DND-41 (cell line): ENCODE measurements at regions not wholly inside any gene's neighbourhood (a gene's known extent, or its start where the extent isn't known, plus 50 kb on each side); places are given as distances from the start of the nearest gene placed in this dataset.

ENCODE experiments used
- CTCF ChIP-seq: IDR thresholded peaks from 2 replicates; pipeline ENCODE4 v1.5.1; 2012; ENCODE audit warnings: borderline replicate concordance, low read length, moderate library complexity, mild to moderate bottlenecking; ENCODE audit not compliant: poor library complexity, severe bottlenecking; ENCODE audit errors: extremely low read depth
- EZH2 ChIP-seq: IDR thresholded peaks from 3 replicates; pipeline ENCODE4 v1.6.1; 2012; ENCODE audit warnings: borderline replicate concordance, low read depth, mild to moderate bottlenecking, moderate library complexity, low read length, inconsistent platforms; ENCODE audit not compliant: severe bottlenecking

- no peak for TF ChIP-seq CTCF
- TF ChIP-seq EZH2: no peak
These were observed 567.6 kb upstream of the SLIT2 start for GRCh38 chr4:19684084-19684483.
